ENCODE measurements at regions not wholly inside any gene's neighbourhood (a gene's known extent, or its start where the extent isn't known, plus 50 kb on each side); places are given as distances from the start of the nearest gene placed in this dataset.

- H3K4me3 ChIP-seq (ENCODE audit: low read depth in 1 of 2, low read length in 2 of 2), result no peak overlapping the region
- no peak overlapping the region for H3K27ac ChIP-seq (ENCODE audit: low read depth in 2 of 2, low read length in 1 of 2)
- H3K36me3 ChIP-seq (ENCODE audit: control insufficient read depth in 2 of 2, insufficient read depth in 2 of 2, low read length in 1 of 2), result no peaks in the 10 kb centered on the region
- no peaks in the 10 kb centered on the region for H3K27me3 ChIP-seq (ENCODE audit: control insufficient read depth in 1 of 2, insufficient read depth in 2 of 2, low read length in 2 of 2)
- no peaks in the 10 kb centered on the region for H3K4me1 ChIP-seq (ENCODE audit: control insufficient read depth in 2 of 2, insufficient read depth in 2 of 2, low read length in 1 of 2)
- H3K9me3 ChIP-seq (ENCODE audit: control insufficient read depth in 2 of 2, insufficient read depth in 1 of 2, low read depth in 1 of 2, low read length in 1 of 2), result no peaks in the 10 kb centered on the region
These were observed 411.0 kb upstream of the PCDH15 start for GRCh38 chr10:55212051-55212450.

GRCh38 chr10:55203874-55204273, 402.8 kb upstream of the PCDH15 start:
- H3K36me3 ChIP-seq (ENCODE audit: control insufficient read depth in 2 of 2, insufficient read depth in 2 of 2, low read length in 1 of 2), result no peaks in the 10 kb centered on the region
- H3K27ac ChIP-seq (ENCODE audit: low read depth in 2 of 2, low read length in 1 of 2), result no peak overlapping the region
- no peaks in the 10 kb centered on the region for H3K4me1 ChIP-seq (ENCODE audit: control insufficient read depth in 2 of 2, insufficient read depth in 2 of 2, low read length in 1 of 2)
- no peaks in the 10 kb centered on the region for H3K27me3 ChIP-seq (ENCODE audit: control insufficient read depth in 1 of 2, insufficient read depth in 2 of 2, low read length in 2 of 2)
- no peak overlapping the region for H3K4me3 ChIP-seq (ENCODE audit: low read depth in 1 of 2, low read length in 2 of 2)
- H3K9me3 ChIP-seq (ENCODE audit: control insufficient read depth in 2 of 2, insufficient read depth in 1 of 2, low read depth in 1 of 2, low read length in 1 of 2), result no peaks in the 10 kb centered on the region

DNA sequence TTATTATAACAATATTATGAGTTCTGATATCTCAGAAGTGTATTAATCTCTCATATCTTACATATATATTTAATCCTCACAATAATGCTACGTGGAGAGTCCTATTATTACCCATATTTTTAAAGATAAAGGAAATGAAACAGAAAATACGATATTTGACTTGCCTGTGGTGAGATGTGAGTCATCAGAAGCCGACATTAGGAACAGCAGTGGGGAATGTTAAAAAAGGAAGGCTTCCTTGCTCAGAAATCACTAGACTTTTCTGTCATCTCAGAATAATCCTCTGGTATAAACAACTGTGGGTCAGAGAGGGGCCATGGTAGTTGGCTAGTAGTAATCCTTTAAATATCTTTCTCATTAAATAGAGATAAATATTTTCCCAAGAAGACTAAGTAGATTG, 402.3 kb upstream of the PCDH15 start:
- Histone ChIP-seq H3K27ac (ENCODE audit: low read depth in 2 of 2, low read length in 1 of 2) (no peak overlapping the region), H3K9me3 (ENCODE audit: control insufficient read depth in 2 of 2, insufficient read depth in 1 of 2, low read depth in 1 of 2, low read length in 1 of 2) (peaks cover 0 to 1% of the 10 kb centered on the region in 2 donors), H3K4me3 (ENCODE audit: low read depth in 1 of 2, low read length in 2 of 2) (no peak overlapping the region), H3K4me1 (ENCODE audit: control insufficient read depth in 2 of 2, insufficient read depth in 2 of 2, low read length in 1 of 2) (no peaks in the 10 kb centered on the region), H3K36me3 (ENCODE audit: control insufficient read depth in 2 of 2, insufficient read depth in 2 of 2, low read length in 1 of 2) (no peaks in the 10 kb centered on the region), H3K27me3 (ENCODE audit: control insufficient read depth in 1 of 2, insufficient read depth in 2 of 2, low read length in 2 of 2) (no peaks in the 10 kb centered on the region)
- 31 to 38% methylated on average over 3 of the region's 3 CpGs for WGBS, 2 donors

DNA sequence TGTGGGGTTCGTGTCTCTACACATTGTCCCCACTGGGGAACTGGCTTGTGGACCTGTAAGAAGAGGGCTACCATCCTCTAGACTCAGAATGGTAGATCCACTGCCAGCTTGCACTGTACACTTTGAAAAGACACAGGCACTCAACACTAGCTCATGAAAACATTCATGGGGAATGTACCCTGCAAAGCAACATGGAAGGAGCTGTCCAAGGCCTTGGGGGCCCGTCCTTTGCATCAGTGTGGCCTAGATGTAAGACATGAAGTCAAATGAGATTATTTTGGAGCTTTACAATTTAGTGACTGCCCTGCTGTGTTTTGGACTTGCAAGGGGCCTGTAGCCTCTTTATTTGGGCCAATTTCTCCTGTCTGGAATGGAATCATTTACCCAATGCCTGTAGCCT, 399.0 kb upstream of the PCDH15 start:
- no peak overlapping the region for H3K4me3 ChIP-seq (ENCODE audit: low read depth in 1 of 2, low read length in 2 of 2)
- no peaks in the 10 kb centered on the region for H3K36me3 ChIP-seq (ENCODE audit: control insufficient read depth in 2 of 2, insufficient read depth in 2 of 2, low read length in 1 of 2)
- WGBS, 2 donors, result 48 to 52% methylated on average over 2 of the region's 2 CpGs
- no peaks in the 10 kb centered on the region for H3K4me1 ChIP-seq (ENCODE audit: control insufficient read depth in 2 of 2, insufficient read depth in 2 of 2, low read length in 1 of 2)
- H3K9me3 ChIP-seq (ENCODE audit: control insufficient read depth in 2 of 2, insufficient read depth in 1 of 2, low read depth in 1 of 2, low read length in 1 of 2), result peaks cover 0 to 2% of the 10 kb centered on the region in 2 donors
- H3K27me3 ChIP-seq (ENCODE audit: control insufficient read depth in 1 of 2, insufficient read depth in 2 of 2, low read length in 2 of 2), result no peaks in the 10 kb centered on the region
- no peak overlapping the region for H3K27ac ChIP-seq (ENCODE audit: low read depth in 2 of 2, low read length in 1 of 2)

DNA sequence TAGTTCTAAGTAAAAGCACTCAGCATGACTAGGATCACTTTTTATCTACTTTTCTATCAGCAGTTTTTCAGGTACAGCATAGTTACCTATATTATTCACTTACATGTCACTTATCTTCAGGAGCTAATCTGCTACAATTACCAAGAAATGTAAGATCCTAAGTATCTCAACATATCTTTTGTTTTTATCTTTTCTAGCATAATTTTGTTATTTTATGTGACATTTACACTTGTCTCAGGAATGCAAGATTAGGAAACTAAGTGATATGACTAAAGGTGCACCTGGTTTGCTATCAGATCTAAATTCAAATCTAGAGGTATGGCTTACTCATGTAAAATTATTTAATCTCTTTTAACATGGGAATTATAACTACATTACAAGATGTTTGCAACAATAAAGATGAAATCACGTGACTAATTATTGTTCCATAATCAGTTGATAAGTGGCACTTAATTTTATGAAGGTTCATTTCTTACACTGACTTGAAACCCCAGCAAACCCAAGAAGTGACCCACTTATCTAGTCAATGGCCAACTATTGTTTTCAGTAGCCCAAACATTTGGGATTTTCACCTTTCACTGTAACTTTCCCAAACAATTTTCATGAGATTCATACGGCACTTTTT, 390.3 kb upstream of the PCDH15 start:
- WGBS, 2 donors, result 54 to 59% methylated on average over 2 of the region's 2 CpGs
- Histone ChIP-seq H3K9me3 (ENCODE audit: control insufficient read depth in 2 of 2, insufficient read depth in 1 of 2, low read depth in 1 of 2, low read length in 1 of 2) (no peaks in the 10 kb centered on the region), H3K27me3 (ENCODE audit: control insufficient read depth in 1 of 2, insufficient read depth in 2 of 2, low read length in 2 of 2) (no peaks in the 10 kb centered on the region), H3K27ac (ENCODE audit: low read depth in 2 of 2, low read length in 1 of 2) (no peak overlapping the region), H3K36me3 (ENCODE audit: control insufficient read depth in 2 of 2, insufficient read depth in 2 of 2, low read length in 1 of 2) (no peaks in the 10 kb centered on the region), H3K4me1 (ENCODE audit: control insufficient read depth in 2 of 2, insufficient read depth in 2 of 2, low read length in 1 of 2) (no peaks in the 10 kb centered on the region), H3K4me3 (ENCODE audit: low read depth in 1 of 2, low read length in 2 of 2) (no peak overlapping the region)

DNA sequence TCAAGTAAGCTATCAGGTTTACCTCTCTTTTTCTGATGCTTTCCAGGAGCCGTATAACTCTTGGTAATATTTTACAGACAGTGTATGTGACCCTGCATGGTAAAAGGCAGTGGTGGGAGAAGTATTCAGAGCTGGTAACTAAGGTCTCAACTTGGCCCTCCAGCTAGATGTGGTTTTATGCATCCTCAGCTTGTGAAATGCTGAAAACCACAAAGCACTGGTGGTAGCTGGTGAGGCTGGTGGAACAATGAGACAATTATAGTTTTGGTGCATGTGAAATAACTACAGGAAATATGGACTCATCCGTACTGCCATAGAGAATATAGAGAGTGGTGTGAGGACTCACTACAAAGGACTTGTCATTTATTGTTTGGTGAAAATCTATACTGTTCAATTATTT, 383.0 kb upstream of the PCDH15 start:
- 58 to 69% methylated on average over 2 of the region's 2 CpGs for WGBS, 2 donors
- no peaks in the 10 kb centered on the region for H3K4me1 ChIP-seq (ENCODE audit: control insufficient read depth in 2 of 2, insufficient read depth in 2 of 2, low read length in 1 of 2)

DNA sequence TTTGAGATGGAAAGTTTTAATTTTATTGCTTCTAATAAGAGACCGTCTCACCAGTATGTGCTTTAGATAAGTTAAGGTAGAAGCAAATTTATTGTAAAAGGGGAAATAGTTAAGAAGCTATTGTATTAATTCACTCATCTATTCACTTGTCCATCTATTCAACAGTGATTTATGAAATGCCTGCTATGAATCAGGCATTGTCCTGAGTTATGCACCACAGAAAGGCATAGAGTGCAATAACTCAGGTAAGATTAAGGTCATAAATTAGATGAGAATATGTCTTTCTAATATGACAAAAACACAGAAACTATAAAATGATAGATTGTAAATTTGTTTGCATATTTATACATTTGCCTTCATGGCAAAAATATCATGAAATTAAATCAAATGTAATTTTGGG, 379.3 kb upstream of the PCDH15 start:
- H3K27me3 ChIP-seq (ENCODE audit: control insufficient read depth in 1 of 2, insufficient read depth in 2 of 2, low read length in 2 of 2), result no peaks in the 10 kb centered on the region
- H3K9me3 ChIP-seq (ENCODE audit: control insufficient read depth in 2 of 2, insufficient read depth in 1 of 2, low read depth in 1 of 2, low read length in 1 of 2), result no peaks in the 10 kb centered on the region
- H3K4me1 ChIP-seq (ENCODE audit: control insufficient read depth in 2 of 2, insufficient read depth in 2 of 2, low read length in 1 of 2), result no peaks in the 10 kb centered on the region
- H3K27ac ChIP-seq (ENCODE audit: low read depth in 2 of 2, low read length in 1 of 2), result no peak overlapping the region
- WGBS, 2 donors, result 60 to 71% methylated on average over 1 of the region's 1 CpG
- H3K36me3 ChIP-seq (ENCODE audit: control insufficient read depth in 2 of 2, insufficient read depth in 2 of 2, low read length in 1 of 2), result no peaks in the 10 kb centered on the region
- no peak overlapping the region for H3K4me3 ChIP-seq (ENCODE audit: low read depth in 1 of 2, low read length in 2 of 2)

More for the DNA sequence above, 383.0 kb upstream of the PCDH15 start:
- H3K4me3 ChIP-seq (ENCODE audit: low read depth in 1 of 2, low read length in 2 of 2), result no peak overlapping the region
- no peaks in the 10 kb centered on the region for H3K9me3 ChIP-seq (ENCODE audit: control insufficient read depth in 2 of 2, insufficient read depth in 1 of 2, low read depth in 1 of 2, low read length in 1 of 2)
- no peak overlapping the region for H3K27ac ChIP-seq (ENCODE audit: low read depth in 2 of 2, low read length in 1 of 2)
- H3K27me3 ChIP-seq (ENCODE audit: control insufficient read depth in 1 of 2, insufficient read depth in 2 of 2, low read length in 2 of 2), result no peaks in the 10 kb centered on the region
- no peaks in the 10 kb centered on the region for H3K36me3 ChIP-seq (ENCODE audit: control insufficient read depth in 2 of 2, insufficient read depth in 2 of 2, low read length in 1 of 2)

GRCh38 chr10:55174419-55174818, 373.4 kb upstream of the PCDH15 start:
- Histone ChIP-seq H3K27me3 (ENCODE audit: control insufficient read depth in 1 of 2, insufficient read depth in 2 of 2, low read length in 2 of 2) (no peaks in the 10 kb centered on the region), H3K36me3 (ENCODE audit: control insufficient read depth in 2 of 2, insufficient read depth in 2 of 2, low read length in 1 of 2) (no peaks in the 10 kb centered on the region), H3K27ac (ENCODE audit: low read depth in 2 of 2, low read length in 1 of 2) (no peak overlapping the region), H3K4me3 (ENCODE audit: low read depth in 1 of 2, low read length in 2 of 2) (no peak overlapping the region), H3K9me3 (ENCODE audit: control insufficient read depth in 2 of 2, insufficient read depth in 1 of 2, low read depth in 1 of 2, low read length in 1 of 2) (peaks cover 0 to 2% of the 10 kb centered on the region in 2 donors), H3K4me1 (ENCODE audit: control insufficient read depth in 2 of 2, insufficient read depth in 2 of 2, low read length in 1 of 2) (no peaks in the 10 kb centered on the region)
- WGBS, 2 donors, result 57 to 65% methylated on average over 4 of the region's 4 CpGs

GRCh38 chr10:55169493-55169892, 368.5 kb upstream of the PCDH15 start:
- no peaks in the 10 kb centered on the region for H3K4me1 ChIP-seq (ENCODE audit: control insufficient read depth in 2 of 2, insufficient read depth in 2 of 2, low read length in 1 of 2)
- H3K4me3 ChIP-seq (ENCODE audit: low read depth in 1 of 2, low read length in 2 of 2), result no peak overlapping the region
- H3K36me3 ChIP-seq (ENCODE audit: control insufficient read depth in 2 of 2, insufficient read depth in 2 of 2, low read length in 1 of 2), result no peaks in the 10 kb centered on the region
- no peak overlapping the region for H3K27ac ChIP-seq (ENCODE audit: low read depth in 2 of 2, low read length in 1 of 2)
- H3K27me3 ChIP-seq (ENCODE audit: control insufficient read depth in 1 of 2, insufficient read depth in 2 of 2, low read length in 2 of 2), result no peaks in the 10 kb centered on the region
- 88 to 93% methylated on average over 1 of the region's 1 CpG for WGBS, 2 donors
- peaks cover 0 to 2% of the 10 kb centered on the region in 2 donors for H3K9me3 ChIP-seq (ENCODE audit: control insufficient read depth in 2 of 2, insufficient read depth in 1 of 2, low read depth in 1 of 2, low read length in 1 of 2)

DNA sequence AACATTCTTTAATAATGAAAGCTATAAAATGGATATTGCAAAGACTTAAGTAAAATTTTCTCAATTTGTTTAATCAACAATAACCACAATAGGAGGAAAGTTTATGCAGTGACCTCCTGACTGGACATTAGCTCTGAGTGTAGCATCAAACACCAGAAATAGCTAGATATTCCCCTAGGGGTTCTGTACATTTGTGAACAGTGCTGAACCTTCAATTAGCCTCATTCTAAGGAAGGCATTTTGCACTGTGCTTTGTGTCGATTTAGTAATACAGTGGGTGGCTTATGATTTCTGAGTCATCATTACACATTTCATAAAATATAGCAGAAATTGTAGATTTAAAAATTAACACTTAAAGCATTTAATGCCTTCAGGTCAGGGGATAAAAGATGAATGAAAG, 367.3 kb upstream of the PCDH15 start:
- Histone ChIP-seq H3K36me3 (ENCODE audit: control insufficient read depth in 2 of 2, insufficient read depth in 2 of 2, low read length in 1 of 2) (no peaks in the 10 kb centered on the region), H3K27ac (ENCODE audit: low read depth in 2 of 2, low read length in 1 of 2) (no peak overlapping the region), H3K4me1 (ENCODE audit: control insufficient read depth in 2 of 2, insufficient read depth in 2 of 2, low read length in 1 of 2) (no peaks in the 10 kb centered on the region), H3K27me3 (ENCODE audit: control insufficient read depth in 1 of 2, insufficient read depth in 2 of 2, low read length in 2 of 2) (no peaks in the 10 kb centered on the region), H3K4me3 (ENCODE audit: low read depth in 1 of 2, low read length in 2 of 2) (no peak overlapping the region), H3K9me3 (ENCODE audit: control insufficient read depth in 2 of 2, insufficient read depth in 1 of 2, low read depth in 1 of 2, low read length in 1 of 2) (no peaks in the 10 kb centered on the region)
- 56 to 83% methylated on average over 1 of the region's 1 CpG for WGBS, 2 donors

Measured in esophagus (tissue), 2 donors.